ENCODE measurements at regions not wholly inside any gene's neighbourhood (a gene's known extent, or its start where the extent isn't known, plus 50 kb on each side); places are given as distances from the start of the nearest gene placed in this dataset.

DNA sequence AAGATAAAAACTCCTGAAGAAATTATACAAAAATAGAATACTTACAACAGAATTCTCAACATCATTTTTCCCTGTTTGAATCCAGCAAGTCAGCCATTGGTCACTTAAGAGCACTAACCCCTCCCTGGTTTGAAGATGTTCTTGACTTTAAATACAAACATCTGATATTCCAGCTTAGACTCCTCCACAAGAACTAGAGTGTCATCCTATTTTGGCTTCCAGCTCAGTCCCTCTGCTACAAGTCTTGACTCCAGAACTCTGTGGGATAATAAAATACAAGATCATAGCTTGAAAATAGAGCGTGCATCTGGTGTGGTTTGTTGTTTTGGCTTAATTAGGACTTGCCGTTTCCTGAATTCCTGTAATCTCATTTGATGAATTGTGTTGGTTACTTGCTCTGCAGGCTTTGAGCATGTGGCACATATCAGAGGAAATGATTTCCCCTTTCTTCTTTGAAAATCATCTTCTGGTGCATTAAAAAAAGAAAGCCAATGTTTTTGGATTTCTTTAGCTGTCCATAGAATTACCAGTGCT lies 63.7 kb upstream of the DPT start:
- TF ChIP-seq, protein P1, sequence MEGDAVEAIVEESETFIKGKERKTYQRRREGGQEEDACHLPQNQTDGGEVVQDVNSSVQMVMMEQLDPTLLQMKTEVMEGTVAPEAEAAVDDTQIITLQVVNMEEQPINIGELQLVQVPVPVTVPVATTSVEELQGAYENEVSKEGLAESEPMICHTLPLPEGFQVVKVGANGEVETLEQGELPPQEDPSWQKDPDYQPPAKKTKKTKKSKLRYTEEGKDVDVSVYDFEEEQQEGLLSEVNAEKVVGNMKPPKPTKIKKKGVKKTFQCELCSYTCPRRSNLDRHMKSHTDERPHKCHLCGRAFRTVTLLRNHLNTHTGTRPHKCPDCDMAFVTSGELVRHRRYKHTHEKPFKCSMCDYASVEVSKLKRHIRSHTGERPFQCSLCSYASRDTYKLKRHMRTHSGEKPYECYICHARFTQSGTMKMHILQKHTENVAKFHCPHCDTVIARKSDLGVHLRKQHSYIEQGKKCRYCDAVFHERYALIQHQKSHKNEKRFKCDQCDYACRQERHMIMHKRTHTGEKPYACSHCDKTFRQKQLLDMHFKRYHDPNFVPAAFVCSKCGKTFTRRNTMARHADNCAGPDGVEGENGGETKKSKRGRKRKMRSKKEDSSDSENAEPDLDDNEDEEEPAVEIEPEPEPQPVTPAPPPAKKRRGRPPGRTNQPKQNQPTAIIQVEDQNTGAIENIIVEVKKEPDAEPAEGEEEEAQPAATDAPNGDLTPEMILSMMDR (IDR thresholded peaks at IDR 0.05; ENCODE audit: insufficient read depth, low read length, missing control alignments), result no peak
- POLR2A ChIA-PET, result no interaction called here
- CTCF ChIA-PET, result interaction anchor here (0.6 kb wide), 1 partner anchor 12 kb away, joined by 3 read pairs; no protein-coding TSS in a partner anchor
- H3K4me3 ChIP-seq (ENCODE audit: low read depth, low read length), result no peak overlapping the region
- DNase-seq (ENCODE audit: low read depth, low spot score), result no peak

DNA sequence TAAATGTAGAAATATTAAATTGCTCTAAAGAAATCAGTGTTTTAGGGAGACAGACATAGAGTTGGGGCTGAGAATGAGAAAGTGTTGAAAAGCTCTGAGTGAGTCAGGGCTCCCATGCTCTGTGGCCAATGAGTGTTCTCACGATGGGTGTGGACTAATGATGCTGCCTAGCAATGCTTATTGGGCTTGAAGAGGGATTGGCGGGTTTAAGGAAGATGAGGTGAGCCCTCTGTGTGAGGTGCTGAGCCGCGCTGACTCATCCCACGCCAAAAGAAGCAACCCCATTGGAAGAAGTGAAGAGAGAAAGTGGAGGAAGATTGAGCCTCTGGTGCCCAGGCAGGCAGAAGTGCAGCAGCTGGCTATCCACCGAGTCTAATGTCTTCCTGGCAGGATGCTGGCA lies 65.1 kb upstream of the DPT start:
- TF ChIP-seq, protein P1 (IDR thresholded peaks at IDR 0.05; ENCODE audit: insufficient read depth, low read length, missing control alignments), result no peak
- ChIA-PET CTCF (no interaction called here), POLR2A (no interaction called here)
- no peak overlapping the region for H3K4me3 ChIP-seq (ENCODE audit: low read depth, low read length)
- DNase-seq (ENCODE audit: low read depth, low spot score), result no peak

DNA sequence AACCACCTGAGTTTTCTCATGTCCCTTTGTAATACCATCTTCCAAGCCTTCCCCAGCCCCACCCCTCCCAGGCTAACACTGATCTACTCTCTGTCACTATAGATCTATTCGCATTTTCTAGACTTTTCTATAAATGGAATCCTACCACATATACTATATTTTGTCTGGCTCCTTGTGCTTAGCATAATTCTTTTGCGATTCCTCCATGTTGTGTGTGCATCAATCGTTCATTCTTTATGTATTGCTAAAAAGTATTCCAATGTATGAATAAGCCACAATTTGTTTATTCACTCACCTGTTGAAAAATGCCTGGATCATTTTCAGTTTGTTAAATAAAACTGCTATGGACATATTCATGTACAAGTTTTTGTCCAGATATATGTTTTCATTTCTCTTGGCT lies 66.7 kb upstream of the DPT start:
- DNase-seq (ENCODE audit: low read depth, low spot score), result no peak
- CTCF ChIA-PET, result no interaction called here
- TF ChIP-seq, protein P1 (IDR thresholded peaks at IDR 0.05; ENCODE audit: insufficient read depth, low read length, missing control alignments), result no peak
- H3K4me3 ChIP-seq (ENCODE audit: low read depth, low read length), result no peak overlapping the region
- POLR2A ChIA-PET, result no interaction called here

DNA sequence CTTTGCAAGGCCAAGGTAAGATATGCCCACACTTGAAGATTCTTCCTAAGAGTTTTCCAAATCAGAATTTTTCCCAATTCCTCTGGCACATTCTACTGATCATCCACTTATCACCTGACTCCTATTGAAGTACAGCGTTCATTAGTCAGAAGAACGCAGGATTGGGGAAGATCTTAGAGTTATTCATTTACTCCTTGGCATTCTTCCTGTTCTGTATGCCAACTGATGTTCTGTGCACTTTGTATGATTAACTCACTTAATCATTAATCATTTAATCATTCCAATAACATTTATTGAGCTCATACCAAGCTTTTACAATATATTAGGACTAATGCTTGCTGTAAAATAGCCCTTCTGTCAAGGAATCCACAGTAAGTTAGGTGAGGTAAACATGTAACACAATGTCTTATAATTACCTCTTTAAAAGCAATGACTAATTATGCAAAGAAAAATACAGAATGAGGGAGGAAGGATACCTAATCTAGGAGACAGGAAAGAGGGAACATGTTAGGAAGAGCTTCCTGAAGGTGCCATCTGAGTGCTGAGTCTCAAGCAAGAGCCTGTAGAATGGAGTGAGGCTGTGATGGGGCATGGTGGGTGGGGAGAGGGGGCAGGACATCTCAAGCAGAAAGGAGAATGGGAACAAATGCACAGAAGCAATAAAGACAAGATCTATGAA lies 71.1 kb upstream of the DPT start:
- DNase-seq (ENCODE audit: low read depth, low spot score), result no peak
- ChIA-PET CTCF (no interaction called here), POLR2A (no interaction called here)

DNA sequence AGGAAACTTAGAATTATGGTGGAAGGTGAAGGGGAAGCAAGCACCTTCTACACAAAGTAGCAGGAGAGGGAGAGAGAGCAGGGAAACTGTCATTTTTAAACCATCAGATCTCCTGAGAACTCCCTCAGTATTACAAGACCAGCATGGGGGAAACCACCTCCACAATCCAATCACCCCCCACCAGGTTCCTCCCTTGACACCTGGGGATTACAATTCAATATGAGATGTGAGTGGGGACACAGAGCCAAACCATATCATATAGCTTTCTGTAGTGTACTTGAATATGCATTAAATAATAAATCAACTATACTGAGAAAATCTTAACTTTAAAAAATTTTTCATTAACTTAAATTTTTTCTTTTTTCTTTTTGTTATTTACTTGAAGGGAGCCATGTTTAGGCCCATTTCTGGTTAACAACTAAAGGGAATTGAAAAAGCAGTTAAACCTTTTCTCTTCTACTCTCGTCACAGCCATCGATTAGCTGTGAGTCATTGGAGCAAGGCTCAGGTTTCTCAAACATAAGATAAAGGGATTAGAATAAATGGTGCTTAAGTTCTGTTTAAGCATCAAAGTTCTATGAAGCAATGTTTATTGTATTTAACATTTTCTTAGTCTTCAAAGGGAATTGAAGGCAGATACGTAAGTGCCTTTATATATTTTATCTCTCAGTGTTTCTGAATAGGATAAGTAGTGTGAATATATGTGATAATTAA lies 72.2 kb upstream of the DPT start:
- TF ChIP-seq, protein P1 (IDR thresholded peaks at IDR 0.05; ENCODE audit: insufficient read depth, low read length, missing control alignments), result no peak
- H3K4me3 ChIP-seq (ENCODE audit: low read depth, low read length), result no peak overlapping the region
- ChIA-PET POLR2A (no interaction called here), CTCF (no interaction called here)
- no peak for DNase-seq (ENCODE audit: low read depth, low spot score)

More for the DNA sequence above, 71.1 kb upstream of the DPT start:
- TF ChIP-seq, protein P1 (IDR thresholded peaks at IDR 0.05; ENCODE audit: insufficient read depth, low read length, missing control alignments), result no peak
- no peak overlapping the region for H3K4me3 ChIP-seq (ENCODE audit: low read depth, low read length)

DNA sequence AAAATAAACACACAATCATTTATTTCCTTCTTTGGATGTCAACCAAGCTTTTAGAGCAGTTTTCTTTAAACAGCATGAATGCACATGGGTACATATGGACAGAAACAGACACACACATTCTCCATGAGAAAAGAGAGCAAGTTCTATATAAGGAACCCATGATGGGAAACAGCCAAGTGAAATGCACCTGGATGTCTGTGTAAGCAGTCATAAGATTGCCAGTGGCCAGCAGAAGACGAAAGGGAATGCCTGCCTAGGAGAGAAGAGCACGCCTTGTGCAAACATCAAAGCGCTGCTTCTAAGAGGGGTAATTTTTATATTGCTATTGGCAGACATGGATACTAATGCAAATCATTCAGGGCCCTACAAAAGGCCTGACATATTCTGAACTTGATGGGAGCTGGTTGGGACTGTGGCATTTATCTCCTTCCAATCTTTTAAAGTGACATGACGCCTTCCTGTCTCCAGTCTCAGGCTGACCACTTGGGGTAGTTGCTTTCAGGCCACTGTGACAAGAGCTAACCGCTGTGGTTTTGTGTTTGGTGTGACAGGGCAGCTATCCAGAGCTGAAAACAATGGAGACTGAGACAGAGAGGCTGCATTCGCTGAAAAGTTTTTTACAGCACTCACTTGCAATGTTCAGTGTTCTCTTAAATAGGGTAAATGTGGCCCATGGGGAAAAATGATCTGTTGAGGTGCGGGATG lies 75.0 kb upstream of the DPT start:
- CTCF ChIA-PET, result interaction anchor here (1.1 kb wide), 1 partner anchor 12 kb away, joined by 3 read pairs; no protein-coding TSS in a partner anchor
- POLR2A ChIA-PET, result no interaction called here
- H3K4me3 ChIP-seq (ENCODE audit: low read depth, low read length), result no peak overlapping the region
- TF ChIP-seq, protein P1 (IDR thresholded peaks at IDR 0.05; ENCODE audit: insufficient read depth, low read length, missing control alignments), result no peak
- no peak for DNase-seq (ENCODE audit: low read depth, low spot score)

Data from AG04449 (cell line).